ENCODE measurements at regions not wholly inside any gene's neighbourhood (a gene's known extent, or its start where the extent isn't known, plus 50 kb on each side); places are given as distances from the start of the nearest gene placed in this dataset.

DNA sequence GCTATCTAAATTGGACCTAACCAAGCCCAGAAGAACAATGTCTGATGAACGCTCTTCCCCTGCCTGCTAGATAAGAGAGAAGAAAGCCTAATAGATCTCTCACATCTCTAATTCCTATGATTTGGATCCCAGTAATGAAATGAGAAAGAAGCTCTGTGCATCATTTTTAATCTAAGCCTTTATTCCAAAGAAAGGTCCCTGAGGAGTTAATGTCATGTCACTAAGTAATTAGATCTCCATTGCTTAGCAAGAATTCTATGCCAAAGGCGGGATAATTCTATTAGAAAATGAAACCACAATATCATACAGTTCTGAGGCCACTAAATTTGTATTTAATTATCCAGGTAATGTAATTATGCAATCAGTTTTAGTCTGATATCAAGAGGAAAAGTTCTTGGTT, 74.2 kb upstream of the TMEM260 start:
- no peaks in the 10 kb centered on the region for H3K27me3 ChIP-seq (ENCODE audit: insufficient read depth, low read length)
- WGBS, result 80% methylated on average over 1 of the region's 2 CpGs
- H3K9ac ChIP-seq (ENCODE audit: low read depth, low read length), result no peak overlapping the region

DNA sequence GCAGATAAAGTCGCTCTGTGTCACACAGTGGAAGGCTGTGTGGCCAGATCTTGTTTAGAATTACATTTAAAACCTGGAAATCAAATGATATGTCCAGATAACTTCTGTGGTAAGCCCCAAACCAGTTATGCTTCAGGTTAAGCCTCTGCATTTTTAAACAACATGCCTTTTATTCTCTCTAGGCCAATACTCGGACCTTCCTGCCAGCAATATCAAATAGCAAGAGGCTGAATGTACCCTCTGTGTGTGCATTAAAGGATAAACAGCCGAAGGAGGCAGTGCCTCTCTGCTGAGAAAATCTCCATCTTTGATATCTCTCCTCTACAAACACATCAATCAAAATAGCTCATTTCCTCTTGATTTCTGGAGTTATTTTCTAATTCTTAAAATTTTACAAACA, 67.1 kb upstream of the TMEM260 start:
- no peak overlapping the region for H3K4me3 ChIP-seq (ENCODE audit: low read length)
- H3K27me3 ChIP-seq (ENCODE audit: insufficient read depth, low read length), result no peaks in the 10 kb centered on the region
- H3K9me3 ChIP-seq (ENCODE audit: insufficient read depth, low read depth, low read length), result no peaks in the 10 kb centered on the region
- WGBS, result 89% methylated on average over 3 of the region's 3 CpGs
- no peak overlapping the region for H3K9ac ChIP-seq (ENCODE audit: low read depth, low read length)
- H3K36me3 ChIP-seq (ENCODE audit: insufficient read depth, low read length), result no peaks in the 10 kb centered on the region
- H3K4me1 ChIP-seq (ENCODE audit: insufficient read depth, low read length), result no peaks in the 10 kb centered on the region; the same call in 1 of the 2 replicates
- H3K27ac ChIP-seq (ENCODE audit: low read depth, low read length), result no peak overlapping the region

More for the DNA sequence above, 74.2 kb upstream of the TMEM260 start:
- Histone ChIP-seq H3K36me3 (ENCODE audit: insufficient read depth, low read length) (no peaks in the 10 kb centered on the region), H3K4me3 (ENCODE audit: low read length) (no peak overlapping the region), H3K4me1 (ENCODE audit: insufficient read depth, low read length) (peaks cover 26% of the 10 kb centered on the region), H3K27ac (ENCODE audit: low read depth, low read length) (no peak overlapping the region), H3K9me3 (ENCODE audit: insufficient read depth, low read depth, low read length) (no peaks in the 10 kb centered on the region)

DNA sequence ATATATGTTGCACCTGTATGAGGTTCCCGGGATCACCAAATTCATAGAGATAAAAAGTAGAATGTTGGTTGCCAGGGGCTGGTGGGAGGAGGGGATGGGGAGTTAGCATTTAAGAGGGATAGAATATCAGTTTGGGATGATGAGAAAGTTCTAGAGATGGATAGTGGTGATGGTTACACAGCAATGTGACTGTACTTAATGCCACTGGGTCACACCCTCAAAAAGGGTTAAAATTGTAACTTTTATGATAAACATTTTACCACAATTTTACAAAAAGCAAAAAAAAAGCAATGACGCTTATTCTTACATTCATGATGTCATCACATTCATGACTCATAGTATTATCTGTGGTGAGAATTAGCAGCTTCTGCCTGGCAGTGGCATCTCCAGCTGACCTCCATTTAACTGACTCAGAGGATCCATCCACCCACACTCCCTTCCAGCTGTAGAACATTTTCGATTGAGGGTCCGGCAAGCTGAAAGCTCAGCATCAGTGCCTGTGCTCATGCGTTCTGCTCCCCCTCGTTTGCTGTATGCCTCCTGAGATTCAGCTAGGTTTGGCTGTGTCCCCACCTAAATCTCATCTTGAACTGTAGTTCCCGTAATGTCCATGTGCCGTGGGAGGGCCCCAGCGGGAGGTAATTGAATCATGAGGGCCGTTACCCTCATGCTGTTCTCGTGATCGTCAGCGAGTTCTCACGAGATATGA, 64.8 kb upstream of the TMEM260 start:
- Histone ChIP-seq H3K4me1 (ENCODE audit: insufficient read depth, low read length) (no peaks in the 10 kb centered on the region; the same call in 1 of the 2 replicates), H3K9me3 (ENCODE audit: insufficient read depth, low read depth, low read length) (no peaks in the 10 kb centered on the region), H3K4me3 (ENCODE audit: low read length) (no peak overlapping the region), H3K27me3 (ENCODE audit: insufficient read depth, low read length) (no peaks in the 10 kb centered on the region), H3K27ac (ENCODE audit: low read depth, low read length) (no peak overlapping the region), H3K9ac (ENCODE audit: low read depth, low read length) (no peak overlapping the region), H3K36me3 (ENCODE audit: insufficient read depth, low read length) (no peaks in the 10 kb centered on the region)
- 88% methylated on average over 14 of the region's 14 CpGs for WGBS

DNA sequence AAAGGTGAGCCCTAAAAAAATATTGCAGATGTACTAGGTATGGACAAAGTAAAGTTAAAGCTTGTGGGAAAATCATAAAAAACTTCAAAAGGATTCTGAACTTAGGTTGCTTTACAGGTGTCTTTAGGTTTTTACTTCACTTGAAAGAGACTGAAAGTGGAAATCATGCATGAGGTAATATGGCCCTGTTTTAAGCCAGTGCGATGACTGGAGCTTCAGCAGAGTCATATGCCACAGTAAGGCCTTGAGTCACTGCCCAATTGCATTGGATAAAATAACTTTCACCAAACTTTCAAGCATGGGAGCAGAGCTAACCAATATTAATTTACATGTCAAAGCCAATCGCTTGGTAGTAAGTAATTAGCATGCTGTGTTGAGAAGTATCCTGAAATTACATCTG, 63.9 kb upstream of the TMEM260 start:
- H3K4me3 ChIP-seq (ENCODE audit: low read length), result no peak overlapping the region
- H3K27me3 ChIP-seq (ENCODE audit: insufficient read depth, low read length), result no peaks in the 10 kb centered on the region
- no peak overlapping the region for H3K9ac ChIP-seq (ENCODE audit: low read depth, low read length)
- no peak overlapping the region for H3K27ac ChIP-seq (ENCODE audit: low read depth, low read length)
- 85% methylated on average over 2 of the region's 2 CpGs for WGBS
- H3K9me3 ChIP-seq (ENCODE audit: insufficient read depth, low read depth, low read length), result no peaks in the 10 kb centered on the region
- H3K36me3 ChIP-seq (ENCODE audit: insufficient read depth, low read length), result no peaks in the 10 kb centered on the region
- no peaks in the 10 kb centered on the region; the same call in 1 of the 2 replicates for H3K4me1 ChIP-seq (ENCODE audit: insufficient read depth, low read length)

DNA sequence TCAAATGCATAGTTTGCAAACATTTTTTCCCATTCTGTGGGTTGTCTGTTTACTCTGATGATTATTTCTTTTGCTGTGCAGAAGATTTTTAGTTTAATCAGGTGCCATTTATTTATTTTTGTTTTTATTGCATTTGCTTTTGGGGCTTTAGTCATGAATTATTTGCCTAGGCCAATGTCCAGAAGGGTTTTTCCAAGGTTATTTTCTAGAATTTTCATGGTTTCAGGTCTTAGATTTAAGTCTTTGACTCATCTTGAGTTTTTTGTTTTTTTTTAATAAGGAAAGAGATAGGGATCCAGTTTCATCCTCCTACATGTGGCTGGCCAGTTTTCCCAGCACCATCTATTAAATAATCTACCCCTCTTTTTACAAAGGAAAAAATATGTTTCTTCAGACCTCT, 57.2 kb upstream of the TMEM260 start:
- H3K27ac ChIP-seq (ENCODE audit: low read depth, low read length), result no peak overlapping the region

DNA sequence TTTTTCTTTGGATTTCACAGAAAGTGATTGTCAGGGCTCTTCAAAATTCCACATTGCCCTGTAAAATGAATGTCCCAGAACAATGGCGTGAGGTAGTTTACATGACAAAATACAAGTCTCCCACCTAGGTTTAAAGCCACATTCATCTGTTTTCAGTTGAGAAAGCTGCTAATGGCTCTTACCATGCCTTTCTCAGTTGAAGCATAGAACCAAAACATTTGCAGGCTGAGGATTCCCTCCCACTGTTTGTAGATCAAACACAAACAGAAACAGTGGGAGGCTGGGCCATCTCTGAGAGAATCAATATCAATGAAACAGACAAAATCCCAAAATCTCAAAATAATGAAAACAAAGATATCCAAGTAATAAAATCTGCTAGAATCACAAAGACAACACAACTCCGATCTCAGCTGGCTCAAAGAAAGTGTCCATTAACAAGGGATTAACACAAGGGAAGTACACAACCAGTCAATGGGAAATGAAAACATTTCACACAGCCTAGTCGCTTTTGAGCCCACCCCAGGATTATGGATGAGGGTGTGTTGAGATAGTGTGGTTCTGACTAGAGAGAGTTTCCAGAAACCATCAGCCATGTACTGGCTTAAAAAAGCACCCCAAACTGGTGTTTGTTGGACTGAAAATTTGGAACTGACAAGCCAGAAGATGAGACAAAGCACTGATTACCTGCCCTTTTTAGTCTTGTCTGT, 54.5 kb upstream of the TMEM260 start:
- Histone ChIP-seq H3K36me3 (ENCODE audit: insufficient read depth, low read length) (no peaks in the 10 kb centered on the region), H3K9me3 (ENCODE audit: insufficient read depth, low read depth, low read length) (no peaks in the 10 kb centered on the region), H3K4me1 (ENCODE audit: insufficient read depth, low read length) (peaks cover 23% of the 10 kb centered on the region), H3K9ac (ENCODE audit: low read depth, low read length) (no peak overlapping the region), H3K27me3 (ENCODE audit: insufficient read depth, low read length) (peaks cover 13% of the 10 kb centered on the region; the same call in 1 of the 2 replicates), H3K4me3 (ENCODE audit: low read length) (no peak overlapping the region), H3K27ac (ENCODE audit: low read depth, low read length) (peak overlapping the region; percentile 70; the same call in 1 of the 2 replicates)
- WGBS, result 6% methylated on average over 3 of the region's 3 CpGs

More for the DNA sequence above, 57.2 kb upstream of the TMEM260 start:
- Histone ChIP-seq H3K27me3 (ENCODE audit: insufficient read depth, low read length) (peaks cover 6% of the 10 kb centered on the region; the same call in 1 of the 2 replicates), H3K4me1 (ENCODE audit: insufficient read depth, low read length) (peaks cover 23% of the 10 kb centered on the region), H3K4me3 (ENCODE audit: low read length) (no peak overlapping the region), H3K36me3 (ENCODE audit: insufficient read depth, low read length) (no peaks in the 10 kb centered on the region), H3K9me3 (ENCODE audit: insufficient read depth, low read depth, low read length) (no peaks in the 10 kb centered on the region), H3K9ac (ENCODE audit: low read depth, low read length) (no peak overlapping the region)

DNA sequence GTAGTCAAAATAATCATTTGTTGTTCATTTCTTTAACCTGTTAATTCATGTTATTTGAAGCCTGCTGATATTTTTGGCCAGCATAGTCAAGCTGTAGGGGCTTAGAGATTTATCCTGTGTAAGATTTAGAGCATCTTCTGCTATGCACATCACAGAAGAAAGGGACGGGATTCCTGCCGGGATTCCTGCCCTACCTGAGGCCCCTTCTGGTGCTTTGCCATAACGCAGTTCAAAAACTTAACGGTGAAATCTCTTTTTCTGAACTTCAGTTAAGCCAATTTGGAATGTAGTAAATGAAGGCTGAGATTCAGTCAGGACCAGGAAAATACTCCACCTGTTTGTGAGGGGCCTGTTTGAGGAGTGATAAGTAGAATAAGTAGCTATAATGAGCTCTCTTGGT, 50.7 kb upstream of the TMEM260 start:
- peaks cover 19% of the 10 kb centered on the region for H3K4me1 ChIP-seq (ENCODE audit: insufficient read depth, low read length)
- no peak overlapping the region for H3K4me3 ChIP-seq (ENCODE audit: low read length)
- no peak overlapping the region for H3K27ac ChIP-seq (ENCODE audit: low read depth, low read length)
- H3K27me3 ChIP-seq (ENCODE audit: insufficient read depth, low read length), result peaks cover 13% of the 10 kb centered on the region; the same call in 1 of the 2 replicates
- no peaks in the 10 kb centered on the region for H3K9me3 ChIP-seq (ENCODE audit: insufficient read depth, low read depth, low read length)
- no peaks in the 10 kb centered on the region for H3K36me3 ChIP-seq (ENCODE audit: insufficient read depth, low read length)
- no peak overlapping the region for H3K9ac ChIP-seq (ENCODE audit: low read depth, low read length)
- WGBS, result 64% methylated on average over 4 of the region's 4 CpGs

Data from HUES64 (cell line).